ENCODE measurements at regions not wholly inside any gene's neighbourhood (a gene's known extent, or its start where the extent isn't known, plus 50 kb on each side); places are given as distances from the start of the nearest gene placed in this dataset.
"Not testable (repeated sequence)": the region's sequence is repeated elsewhere in the genome, so short reads cannot be mapped to it uniquely, and the experiment has no call there.

- Histone ChIP-seq H3K36me3 (ENCODE audit: control insufficient read depth, insufficient read depth, low read length) (no peaks in the 10 kb centered on the region), H3K27ac (ENCODE audit: insufficient read depth, low read depth, low read length, poor library complexity, severe bottlenecking) (no peak overlapping the region), H3K4me3 (ENCODE audit: insufficient read depth, low read depth, low read length) (no peak overlapping the region), H3K27me3 (ENCODE audit: control insufficient read depth, insufficient read depth, low read length, poor library complexity, severe bottlenecking) (no peaks in the 10 kb centered on the region), H3K4me1 (ENCODE audit: control insufficient read depth, insufficient read depth, low read length) (no peaks in the 10 kb centered on the region), H3K9me3 (ENCODE audit: control insufficient read depth, low read length) (no peaks in the 10 kb centered on the region)
- 87 to 94% methylated on average over 5 of the region's 5 CpGs for WGBS, 2 experiments
Measured at GRCh38 chr16:5769513-5769912, 671.9 kb upstream of the EEF2KMT start.

DNA sequence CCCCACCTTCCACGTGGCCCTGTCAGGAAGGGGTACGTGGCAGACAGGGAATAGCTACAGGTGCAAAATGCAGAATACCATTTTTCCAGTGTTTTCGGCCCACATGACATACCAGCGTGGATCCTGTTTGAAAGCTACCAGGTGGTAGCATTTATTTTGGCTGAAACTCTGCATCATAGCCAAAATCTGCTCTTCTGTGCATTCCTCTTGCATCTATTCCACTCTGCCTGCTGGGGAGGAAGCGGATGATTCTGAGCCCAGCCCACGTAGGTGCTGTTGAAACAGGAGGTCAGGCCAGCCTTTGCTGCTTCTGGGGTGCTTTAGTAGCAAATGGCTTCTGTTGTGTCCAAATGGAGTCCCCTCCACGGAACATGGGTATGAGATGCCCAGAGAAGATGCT lies 670.9 kb upstream of the EEF2KMT start:
- no peaks in the 10 kb centered on the region for H3K36me3 ChIP-seq (ENCODE audit: control insufficient read depth, insufficient read depth, low read length)

DNA sequence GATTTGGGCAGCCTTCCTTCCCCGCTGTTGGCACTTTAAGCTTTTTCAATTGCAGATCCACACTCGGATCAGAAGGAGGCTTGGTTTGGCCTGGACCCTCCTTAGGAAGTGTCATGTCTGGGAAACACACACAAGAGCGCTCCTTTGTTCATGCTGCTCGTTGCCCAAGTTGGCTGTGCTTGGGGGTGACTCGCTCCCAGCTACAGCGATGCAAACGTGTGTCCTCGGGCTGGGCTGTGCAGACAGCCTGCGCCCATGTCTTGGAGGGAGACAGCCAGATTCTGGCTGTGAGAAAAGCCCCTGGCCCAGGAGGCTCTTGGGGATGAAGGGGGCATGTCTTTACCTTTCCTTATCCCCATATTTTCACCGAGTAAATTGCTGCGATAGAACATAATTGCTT lies 665.6 kb upstream of the EEF2KMT start:
- Histone ChIP-seq H3K36me3 (ENCODE audit: control insufficient read depth, insufficient read depth, low read length) (no peaks in the 10 kb centered on the region), H3K4me1 (ENCODE audit: control insufficient read depth, insufficient read depth, low read length) (no peaks in the 10 kb centered on the region), H3K27ac (ENCODE audit: insufficient read depth, low read depth, low read length, poor library complexity, severe bottlenecking) (no peak overlapping the region), H3K4me3 (ENCODE audit: insufficient read depth, low read depth, low read length) (no peak overlapping the region), H3K9me3 (ENCODE audit: control insufficient read depth, low read length) (no peaks in the 10 kb centered on the region), H3K27me3 (ENCODE audit: control insufficient read depth, insufficient read depth, low read length, poor library complexity, severe bottlenecking) (no peaks in the 10 kb centered on the region)
- WGBS, 2 experiments, result 81 to 85% methylated on average over 11 of the region's 11 CpGs

More for the DNA sequence above, 670.9 kb upstream of the EEF2KMT start:
- 95% methylated on average over 7 of the region's 7 CpGs for WGBS, 2 experiments
- Histone ChIP-seq H3K4me3 (ENCODE audit: insufficient read depth, low read depth, low read length) (no peak overlapping the region), H3K9me3 (ENCODE audit: control insufficient read depth, low read length) (no peaks in the 10 kb centered on the region), H3K4me1 (ENCODE audit: control insufficient read depth, insufficient read depth, low read length) (no peaks in the 10 kb centered on the region), H3K27me3 (ENCODE audit: control insufficient read depth, insufficient read depth, low read length, poor library complexity, severe bottlenecking) (no peaks in the 10 kb centered on the region), H3K27ac (ENCODE audit: insufficient read depth, low read depth, low read length, poor library complexity, severe bottlenecking) (no peak overlapping the region)

- Histone ChIP-seq H3K9me3 (ENCODE audit: control insufficient read depth, low read length) (no peaks in the 10 kb centered on the region), H3K27me3 (ENCODE audit: control insufficient read depth, insufficient read depth, low read length, poor library complexity, severe bottlenecking) (no peaks in the 10 kb centered on the region), H3K27ac (ENCODE audit: insufficient read depth, low read depth, low read length, poor library complexity, severe bottlenecking) (no peak overlapping the region), H3K36me3 (ENCODE audit: control insufficient read depth, insufficient read depth, low read length) (no peaks in the 10 kb centered on the region), H3K4me3 (ENCODE audit: insufficient read depth, low read depth, low read length) (no peak overlapping the region), H3K4me1 (ENCODE audit: control insufficient read depth, insufficient read depth, low read length) (no peaks in the 10 kb centered on the region)
- 91 to 97% methylated on average over 10 of the region's 10 CpGs for WGBS, 2 experiments
Measured at GRCh38 chr16:5762362-5762761, 664.8 kb upstream of the EEF2KMT start.

DNA sequence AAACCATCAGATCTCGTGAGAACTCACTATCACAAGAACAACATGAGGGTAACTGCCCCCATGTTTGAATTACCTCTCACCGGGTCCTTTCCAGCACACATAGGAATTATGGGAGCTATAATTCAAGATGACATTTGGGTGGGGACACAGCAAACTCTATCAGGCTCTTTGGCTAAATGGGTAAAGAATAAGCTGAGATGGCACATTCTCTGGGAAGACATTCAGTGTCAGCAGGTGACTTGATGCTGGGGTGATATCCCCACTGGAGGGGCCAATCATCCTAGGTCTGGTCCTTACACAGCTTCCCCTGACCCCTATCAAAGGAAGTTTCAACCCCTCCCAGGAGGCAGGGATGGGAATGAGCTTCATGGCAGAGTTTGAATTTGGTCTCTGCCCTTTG lies 664.0 kb upstream of the EEF2KMT start:
- Histone ChIP-seq H3K27ac (ENCODE audit: insufficient read depth, low read depth, low read length, poor library complexity, severe bottlenecking) (no peak overlapping the region), H3K9me3 (ENCODE audit: control insufficient read depth, low read length) (no peaks in the 10 kb centered on the region), H3K4me1 (ENCODE audit: control insufficient read depth, insufficient read depth, low read length) (no peaks in the 10 kb centered on the region), H3K4me3 (ENCODE audit: insufficient read depth, low read depth, low read length) (no peak overlapping the region), H3K27me3 (ENCODE audit: control insufficient read depth, insufficient read depth, low read length, poor library complexity, severe bottlenecking) (no peaks in the 10 kb centered on the region), H3K36me3 (ENCODE audit: control insufficient read depth, insufficient read depth, low read length) (no peaks in the 10 kb centered on the region)
- WGBS, 2 experiments, result 94 to 96% methylated on average over 2 of the region's 2 CpGs

- H3K27ac ChIP-seq (ENCODE audit: insufficient read depth, low read depth, low read length, poor library complexity, severe bottlenecking), result no peak overlapping the region
- no peaks in the 10 kb centered on the region for H3K27me3 ChIP-seq (ENCODE audit: control insufficient read depth, insufficient read depth, low read length, poor library complexity, severe bottlenecking)
- H3K4me3 ChIP-seq (ENCODE audit: insufficient read depth, low read depth, low read length), result no peak overlapping the region
- no peaks in the 10 kb centered on the region for H3K9me3 ChIP-seq (ENCODE audit: control insufficient read depth, low read length)
- H3K36me3 ChIP-seq (ENCODE audit: control insufficient read depth, insufficient read depth, low read length), result no peaks in the 10 kb centered on the region
- 97 to 98% methylated on average over 4 of the region's 4 CpGs for WGBS, 2 experiments
- H3K4me1 ChIP-seq (ENCODE audit: control insufficient read depth, insufficient read depth, low read length), result peaks cover 11% of the 10 kb centered on the region
Measured at GRCh38 chr16:5758281-5758680, 660.7 kb upstream of the EEF2KMT start.

- Histone ChIP-seq H3K4me3 (ENCODE audit: insufficient read depth, low read depth, low read length) (no peak overlapping the region), H3K27me3 (ENCODE audit: control insufficient read depth, insufficient read depth, low read length, poor library complexity, severe bottlenecking) (no peaks in the 10 kb centered on the region), H3K4me1 (ENCODE audit: control insufficient read depth, insufficient read depth, low read length) (peaks cover 11% of the 10 kb centered on the region), H3K9me3 (ENCODE audit: control insufficient read depth, low read length) (no peaks in the 10 kb centered on the region), H3K36me3 (ENCODE audit: control insufficient read depth, insufficient read depth, low read length) (no peaks in the 10 kb centered on the region), H3K27ac (ENCODE audit: insufficient read depth, low read depth, low read length, poor library complexity, severe bottlenecking) (no peak overlapping the region)
- WGBS, 2 experiments, result 78 to 83% methylated on average over 5 of the region's 5 CpGs
Measured at GRCh38 chr16:5756969-5757368, 659.4 kb upstream of the EEF2KMT start.

- 65 to 66% methylated on average over 7 of the region's 7 CpGs for WGBS, 2 experiments
- Histone ChIP-seq H3K9me3 (ENCODE audit: control insufficient read depth, low read length) (no peaks in the 10 kb centered on the region), H3K4me1 (ENCODE audit: control insufficient read depth, insufficient read depth, low read length) (peaks cover 11% of the 10 kb centered on the region), H3K27ac (ENCODE audit: insufficient read depth, low read depth, low read length, poor library complexity, severe bottlenecking) (no peak overlapping the region), H3K27me3 (ENCODE audit: control insufficient read depth, insufficient read depth, low read length, poor library complexity, severe bottlenecking) (no peaks in the 10 kb centered on the region), H3K36me3 (ENCODE audit: control insufficient read depth, insufficient read depth, low read length) (no peaks in the 10 kb centered on the region), H3K4me3 (ENCODE audit: insufficient read depth, low read depth, low read length) (no peak overlapping the region)
Measured at GRCh38 chr16:5753381-5753780, 655.8 kb upstream of the EEF2KMT start.

- Histone ChIP-seq H3K27me3 (ENCODE audit: control insufficient read depth, insufficient read depth, low read length, poor library complexity, severe bottlenecking) (no peaks in the 10 kb centered on the region), H3K9me3 (ENCODE audit: control insufficient read depth, low read length) (no peaks in the 10 kb centered on the region), H3K27ac (ENCODE audit: insufficient read depth, low read depth, low read length, poor library complexity, severe bottlenecking) (no peak overlapping the region), H3K36me3 (ENCODE audit: control insufficient read depth, insufficient read depth, low read length) (no peaks in the 10 kb centered on the region), H3K4me1 (ENCODE audit: control insufficient read depth, insufficient read depth, low read length) (peaks cover 11% of the 10 kb centered on the region), H3K4me3 (ENCODE audit: insufficient read depth, low read depth, low read length) (no peak overlapping the region)
- 96 to 98% methylated on average over 4 of the region's 4 CpGs for WGBS, 2 experiments
Measured at GRCh38 chr16:5751216-5751615, 653.6 kb upstream of the EEF2KMT start.

DNA sequence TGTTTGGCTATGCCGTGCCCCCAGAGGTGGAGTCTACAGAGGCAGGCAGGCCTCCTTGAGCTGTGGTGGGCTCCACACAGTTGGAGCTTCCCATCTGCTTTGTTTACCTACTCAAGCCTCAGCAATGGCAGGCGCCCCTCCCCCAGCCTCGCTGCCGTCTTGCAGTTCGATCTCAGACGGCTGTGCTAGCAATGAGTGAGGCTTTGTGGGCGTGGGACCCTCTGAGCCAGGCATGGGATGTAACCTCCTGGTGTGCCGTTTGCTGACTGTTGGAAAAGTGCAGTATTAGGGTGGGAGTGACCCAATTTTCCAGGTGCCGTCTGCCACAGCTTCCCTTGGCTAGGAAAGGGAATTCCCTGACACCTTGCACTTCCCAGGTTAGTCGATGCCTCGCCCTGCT lies 652.8 kb upstream of the EEF2KMT start:
- H3K27me3 ChIP-seq (ENCODE audit: control insufficient read depth, insufficient read depth, low read length, poor library complexity, severe bottlenecking), result not testable (repeated sequence)

DNA sequence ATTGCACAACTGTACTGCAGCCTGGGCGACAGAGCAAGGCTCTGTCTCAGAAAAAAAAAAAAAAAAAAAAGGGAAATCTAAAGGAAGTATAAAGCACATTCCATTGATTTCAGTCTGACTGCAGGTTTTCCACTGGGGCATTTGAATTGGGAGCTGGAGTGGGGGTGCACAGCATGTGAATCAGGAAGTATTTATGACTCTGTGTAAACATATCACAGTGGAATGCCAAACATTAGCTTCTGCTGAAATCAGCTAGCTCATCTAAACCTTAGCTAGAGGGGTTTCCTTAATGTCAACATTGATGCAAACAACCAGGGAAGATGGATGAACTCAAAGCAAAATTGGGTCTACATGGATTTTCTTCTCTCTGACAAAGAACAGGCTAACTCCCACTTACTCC lies 641.0 kb upstream of the EEF2KMT start:
- 88 to 95% methylated on average over 1 of the region's 1 CpG for WGBS, 2 experiments

More for the DNA sequence above, 652.8 kb upstream of the EEF2KMT start:
- H3K4me3 ChIP-seq (ENCODE audit: insufficient read depth, low read depth, low read length); H3K9me3 ChIP-seq (ENCODE audit: control insufficient read depth, low read length); H3K27ac ChIP-seq (ENCODE audit: insufficient read depth, low read depth, low read length, poor library complexity, severe bottlenecking); H3K36me3 ChIP-seq (ENCODE audit: control insufficient read depth, insufficient read depth, low read length): not testable (repeated sequence)
- peaks cover 11% of the 10 kb centered on the region for H3K4me1 ChIP-seq (ENCODE audit: control insufficient read depth, insufficient read depth, low read length)
- 35 to 36% methylated on average over 11 of the region's 11 CpGs for WGBS, 2 experiments

More for the DNA sequence above, 641.0 kb upstream of the EEF2KMT start:
- H3K4me3 ChIP-seq (ENCODE audit: insufficient read depth, low read depth, low read length), result no peak overlapping the region
- H3K36me3 ChIP-seq (ENCODE audit: control insufficient read depth, insufficient read depth, low read length), result no peaks in the 10 kb centered on the region
- no peaks in the 10 kb centered on the region for H3K4me1 ChIP-seq (ENCODE audit: control insufficient read depth, insufficient read depth, low read length)
- no peaks in the 10 kb centered on the region for H3K9me3 ChIP-seq (ENCODE audit: control insufficient read depth, low read length)
- H3K27me3 ChIP-seq (ENCODE audit: control insufficient read depth, insufficient read depth, low read length, poor library complexity, severe bottlenecking), result no peaks in the 10 kb centered on the region
- no peak overlapping the region for H3K27ac ChIP-seq (ENCODE audit: insufficient read depth, low read depth, low read length, poor library complexity, severe bottlenecking)
